ENCODE measurements at regions not wholly inside any gene's neighbourhood (a gene's known extent, or its start where the extent isn't known, plus 50 kb on each side); places are given as distances from the start of the nearest gene placed in this dataset.

DNA sequence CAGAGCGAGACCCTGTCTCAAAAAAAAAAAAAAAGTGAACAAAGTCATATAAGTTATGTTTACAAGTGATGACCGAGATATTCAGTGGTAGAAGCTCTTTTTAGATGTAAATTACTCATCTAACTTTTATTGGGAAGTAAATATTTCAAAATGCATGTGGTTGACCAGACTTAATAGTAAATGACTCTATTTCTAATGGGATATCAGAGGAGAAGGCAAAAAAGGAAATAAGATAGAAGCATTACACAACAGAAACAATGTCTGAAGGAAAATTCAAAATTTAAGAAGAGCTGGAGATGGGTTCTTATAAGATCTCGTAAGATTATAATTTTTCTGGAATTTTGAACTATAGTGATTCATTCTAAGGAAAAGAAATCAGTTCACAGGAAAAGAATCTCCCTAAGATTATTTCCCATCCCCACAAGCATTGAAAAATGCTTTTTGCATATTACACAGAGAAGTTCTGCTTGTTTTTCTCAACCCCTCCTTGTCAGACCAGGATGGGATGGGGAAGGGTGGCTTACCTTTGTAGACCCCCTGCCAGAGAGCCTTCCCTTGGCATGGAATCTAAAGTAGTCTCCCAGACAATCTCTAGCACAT is 63.1 kb upstream of the STK38L start:
- TF ChIP-seq CTCF (IDR thresholded peaks at IDR 0.05), result no peak
- TF ChIP-seq POLR2A (IDR thresholded peaks at IDR 0.05), result no peak

All from thyroid gland (tissue), 4 donors.